OCI-LY7 (cell line): ENCODE measurements at regions not wholly inside any gene's neighbourhood (a gene's known extent, or its start where the extent isn't known, plus 50 kb on each side); places are given as distances from the start of the nearest gene placed in this dataset.
"Not testable (repeated sequence)": the region's sequence is repeated elsewhere in the genome, so short reads cannot be mapped to it uniquely, and the experiment has no call there.

ENCODE experiments used
- CTCF ChIP-seq: fragments of 200-600 bp; sonication (generic); conservative IDR thresholded peaks from 2 replicates; pipeline ENCODE4 v1.5.1; 2014; ENCODE audit warnings: mild to moderate bottlenecking, antibody characterized with exemption, low read length, moderate library complexity, mixed read lengths
- EZH2phosphoT487 ChIP-seq: fragments of 200-600 bp; sonication (generic); IDR thresholded peaks from 2 replicates; pipeline ENCODE4 v1.6.1; 2018; ENCODE audit warnings: low read depth, borderline replicate concordance, mild to moderate bottlenecking, mixed run types, antibody characterized with exemption, low read length, moderate library complexity, mixed read lengths

- not testable (repeated sequence) for TF ChIP-seq CTCF, EZH2phosphoT487
These were observed 118.1 kb upstream of the RIOK2 start for GRCh38 chr5:97301181-97301580.
